ENCODE measurements at regions not wholly inside any gene's neighbourhood (a gene's known extent, or its start where the extent isn't known, plus 50 kb on each side); places are given as distances from the start of the nearest gene placed in this dataset.

- H3K4me1 Mint-ChIP-seq (ENCODE audit: low read depth in 2 of 2) = peaks cover 9% of the 10 kb centered on the region in 2 donors
- H3K27ac Mint-ChIP-seq = no peak overlapping the region
- DNase-seq (no peak), ATAC-seq (replicated peaks) (no peak)
- no peaks in the 10 kb centered on the region for H3K36me3 Mint-ChIP-seq (ENCODE audit: insufficient read depth)
- no peak overlapping the region for H3K4me3 Mint-ChIP-seq
- H3K27me3 Mint-ChIP-seq = peaks cover 47 to 48% of the 10 kb centered on the region in 2 donors
- H3K9me3 Mint-ChIP-seq = no peaks in the 10 kb centered on the region
Measured at GRCh38 chr9:89234205-89235067, 55.8 kb upstream of the SHC3 start.

- DNase-seq (no peak), ATAC-seq (replicated peaks) (no peak)
- Mint-ChIP-seq H3K4me3 (no peak overlapping the region), H3K36me3 (ENCODE audit: insufficient read depth) (no peaks in the 10 kb centered on the region), H3K4me1 (ENCODE audit: low read depth in 2 of 2) (peaks cover 9% of the 10 kb centered on the region in 2 donors), H3K9me3 (no peaks in the 10 kb centered on the region), H3K27me3 (peaks cover 49 to 59% of the 10 kb centered on the region in 2 donors), H3K27ac (no peak overlapping the region)
Measured at GRCh38 chr9:89236955-89237573, 58.4 kb upstream of the SHC3 start.

- DNase-seq (no peak), ATAC-seq (replicated peaks) (no peak)
- H3K9me3 Mint-ChIP-seq = no peaks in the 10 kb centered on the region
- H3K4me1 Mint-ChIP-seq (ENCODE audit: low read depth in 2 of 2) = peaks cover 9% of the 10 kb centered on the region in 2 donors
- H3K27ac Mint-ChIP-seq = no peak overlapping the region
- no peak overlapping the region for H3K4me3 Mint-ChIP-seq
- H3K27me3 Mint-ChIP-seq = peaks cover 58 to 62% of the 10 kb centered on the region in 2 donors
- no peaks in the 10 kb centered on the region for H3K36me3 Mint-ChIP-seq (ENCODE audit: insufficient read depth)
Measured at GRCh38 chr9:89238424-89238823, 59.8 kb upstream of the SHC3 start.

- Mint-ChIP-seq H3K4me3 (no peak overlapping the region), H3K4me1 (ENCODE audit: low read depth in 2 of 2) (no peaks in the 10 kb centered on the region)
- DNase-seq = no peak
Measured at GRCh38 chr9:89243296-89244061, 64.9 kb upstream of the SHC3 start.

GRCh38 chr9:89246840-89247239 lies 64.2 kb upstream of the CKS2 start:
- Mint-ChIP-seq H3K9me3 (no peaks in the 10 kb centered on the region), H3K27ac (no peak overlapping the region), H3K36me3 (ENCODE audit: insufficient read depth) (no peaks in the 10 kb centered on the region), H3K4me1 (ENCODE audit: low read depth in 2 of 2) (no peaks in the 10 kb centered on the region), H3K27me3 (peaks cover 22 to 27% of the 10 kb centered on the region in 2 donors), H3K4me3 (no peak overlapping the region)
- no peak for DNase-seq
- no peak for ATAC-seq (replicated peaks)

More at GRCh38 chr9:89243296-89244061, 64.9 kb upstream of the SHC3 start:
- Mint-ChIP-seq H3K27me3 (peaks cover 31 to 40% of the 10 kb centered on the region in 2 donors), H3K36me3 (ENCODE audit: insufficient read depth) (no peaks in the 10 kb centered on the region), H3K27ac (no peak overlapping the region), H3K9me3 (no peaks in the 10 kb centered on the region)
- ATAC-seq (replicated peaks) = no peak

GRCh38 chr9:89247431-89248353 lies 63.3 kb upstream of the CKS2 start:
- Mint-ChIP-seq H3K9me3 (no peaks in the 10 kb centered on the region), H3K27me3 (peaks cover 15 to 19% of the 10 kb centered on the region in 2 donors), H3K4me1 (ENCODE audit: low read depth in 2 of 2) (no peaks in the 10 kb centered on the region), H3K4me3 (no peak overlapping the region), H3K36me3 (ENCODE audit: insufficient read depth) (no peaks in the 10 kb centered on the region), H3K27ac (no peak overlapping the region)
- no peak for DNase-seq
- no peak for ATAC-seq (replicated peaks)

- DNase-seq (no peak), ATAC-seq (replicated peaks) (no peak)
- no peaks in the 10 kb centered on the region for H3K36me3 Mint-ChIP-seq (ENCODE audit: insufficient read depth)
- H3K4me3 Mint-ChIP-seq = no peak overlapping the region
- no peaks in the 10 kb centered on the region for H3K9me3 Mint-ChIP-seq
- peaks cover 6 to 12% of the 10 kb centered on the region in 2 donors for H3K27me3 Mint-ChIP-seq
- no peaks in the 10 kb centered on the region for H3K4me1 Mint-ChIP-seq (ENCODE audit: low read depth in 2 of 2)
- H3K27ac Mint-ChIP-seq = no peak overlapping the region
Measured at GRCh38 chr9:89249001-89249400, 62.0 kb upstream of the CKS2 start.

- no peaks in the 10 kb centered on the region for H3K4me1 Mint-ChIP-seq (ENCODE audit: low read depth in 2 of 2)
- H3K27ac Mint-ChIP-seq = no peak overlapping the region
- H3K27me3 Mint-ChIP-seq = no peaks in the 10 kb centered on the region
- H3K36me3 Mint-ChIP-seq (ENCODE audit: insufficient read depth) = no peaks in the 10 kb centered on the region
- ATAC-seq (replicated peaks) (no peak), DNase-seq (no peak)
- no peak overlapping the region for H3K4me3 Mint-ChIP-seq
- H3K9me3 Mint-ChIP-seq = no peaks in the 10 kb centered on the region
Measured at GRCh38 chr9:89252651-89253267, 58.2 kb upstream of the CKS2 start.

GRCh38 chr9:89254058-89254772 lies 56.8 kb upstream of the CKS2 start:
- DNase-seq = no peak

GRCh38 chr9:89254773-89255125 lies 56.2 kb upstream of the CKS2 start:
- H3K4me3 Mint-ChIP-seq = no peak overlapping the region
- no peaks in the 10 kb centered on the region for H3K9me3 Mint-ChIP-seq
- no peaks in the 10 kb centered on the region for H3K4me1 Mint-ChIP-seq (ENCODE audit: low read depth in 2 of 2)
- no peaks in the 10 kb centered on the region for H3K27me3 Mint-ChIP-seq
- DNase-seq (no peak), ATAC-seq (replicated peaks) (no peak)
- H3K27ac Mint-ChIP-seq = no peak overlapping the region
- no peaks in the 10 kb centered on the region for H3K36me3 Mint-ChIP-seq (ENCODE audit: insufficient read depth)

More at GRCh38 chr9:89254058-89254772, 56.8 kb upstream of the CKS2 start:
- H3K27me3 Mint-ChIP-seq = no peaks in the 10 kb centered on the region
- no peak for ATAC-seq (replicated peaks)
- no peaks in the 10 kb centered on the region for H3K9me3 Mint-ChIP-seq
- no peak overlapping the region for H3K4me3 Mint-ChIP-seq
- no peaks in the 10 kb centered on the region for H3K4me1 Mint-ChIP-seq (ENCODE audit: low read depth in 2 of 2)
- no peak overlapping the region for H3K27ac Mint-ChIP-seq
- no peaks in the 10 kb centered on the region for H3K36me3 Mint-ChIP-seq (ENCODE audit: insufficient read depth)

- DNase-seq (no peak), ATAC-seq (replicated peaks) (no peak)
- H3K4me3 Mint-ChIP-seq = no peak overlapping the region
- no peaks in the 10 kb centered on the region for H3K4me1 Mint-ChIP-seq (ENCODE audit: low read depth in 2 of 2)
- H3K27me3 Mint-ChIP-seq = no peaks in the 10 kb centered on the region
- H3K36me3 Mint-ChIP-seq (ENCODE audit: insufficient read depth) = no peaks in the 10 kb centered on the region
- H3K27ac Mint-ChIP-seq = no peak overlapping the region
- H3K9me3 Mint-ChIP-seq = no peaks in the 10 kb centered on the region
Measured at GRCh38 chr9:89256225-89256624, 54.8 kb upstream of the CKS2 start.

- DNase-seq = no peak
Measured at GRCh38 chr9:89256642-89257041, 54.4 kb upstream of the CKS2 start.

More at GRCh38 chr9:89256642-89257041, 54.4 kb upstream of the CKS2 start:
- Mint-ChIP-seq H3K36me3 (ENCODE audit: insufficient read depth) (no peaks in the 10 kb centered on the region), H3K4me1 (ENCODE audit: low read depth in 2 of 2) (no peaks in the 10 kb centered on the region), H3K27me3 (no peaks in the 10 kb centered on the region), H3K27ac (no peak overlapping the region), H3K4me3 (no peak overlapping the region), H3K9me3 (no peaks in the 10 kb centered on the region)
- ATAC-seq (replicated peaks) = no peak

Data from effector memory CD8-positive, alpha-beta T cell (primary cell).